SK-N-SH (cell line): ENCODE measurements at regions not wholly inside any gene's neighbourhood (a gene's known extent, or its start where the extent isn't known, plus 50 kb on each side); places are given as distances from the start of the nearest gene placed in this dataset.

Source experiments
- CTCF ChIA-PET: fragments of 300-600, 350-600 bp; formaldehyde crosslinking; extraction: SDS; loops from one replicate; lab custom pipeline; 2021; lab: Yijun Ruan, JAX
- POLR2A ChIA-PET: fragments of 350-600 bp; sonication (Branson Sonifier 250); formaldehyde crosslinking; extraction: SDS; loops from one replicate; lab custom pipeline; 2020; ENCODE audit warnings: antibody characterized with exemption, inconsistent platforms; lab: Yijun Ruan, JAX
- DNase-seq: peaks from one replicate; pipeline ENCODE4 v3.0.0; 2012
- H2AFZ ChIP-seq: fragments of 200-600 bp; sonication (generic); 2 replicates; pipeline ENCODE4 v1.8.1; 2016; ENCODE audit warnings: antibody characterized with exemption, mild to moderate bottlenecking, low read depth
- H3F3A ChIP-seq: fragments of 200-600 bp; sonication (generic); replicated peaks from 2 replicates; pipeline ENCODE3; 2016; ENCODE audit warnings: antibody characterized with exemption, mild to moderate bottlenecking; ENCODE audit not compliant: insufficient read depth
- H3K27ac ChIP-seq, 2 experiments: fragments of 200-500 bp in 1 of 2; fragments of 200-600 bp in 1 of 2; sonication (Bioruptor generic) in 1 of 2; sonication (generic), shearing (Covaris generic) in 1 of 2; 2 replicates each; pipeline versions ENCODE4 v1.5.1 to v1.6.1; 2014 to 2016; ENCODE audit warnings: low read depth in 2 of 2, inconsistent platforms in 1 of 2, low read length in 1 of 2, mild to moderate bottlenecking in 1 of 2, mixed read lengths in 1 of 2
- H3K27me3 ChIP-seq: fragments of 200-600 bp; sonication (generic), shearing (Covaris generic); 2 replicates; pipeline ENCODE4 v1.6.1; 2016; ENCODE audit warnings: mixed run types; ENCODE audit not compliant: insufficient read depth
- H3K36me3 ChIP-seq, 2 experiments: fragments of 200-500 bp in 1 of 2; fragments of 200-600 bp in 1 of 2; sonication (Bioruptor generic) in 1 of 2; sonication (generic) in 1 of 2; replicated peaks in 1 of 2; 2 replicates each; pipeline versions ENCODE3 to v1.5.1; 2014 to 2016; ENCODE audit warnings: low read length in 1 of 2, mild to moderate bottlenecking in 1 of 2; ENCODE audit not compliant: insufficient read depth in 2 of 2, control insufficient read depth in 1 of 2
- H3K4me1 ChIP-seq, 2 experiments: fragments of 200-500 bp in 1 of 2; fragments of 200-600 bp in 1 of 2; sonication (Bioruptor generic) in 1 of 2; sonication (generic), shearing (Covaris generic) in 1 of 2; 2 replicates each; pipeline versions ENCODE4 v1.5.1 to v1.6.1; 2014 to 2016; ENCODE audit warnings: low read depth in 1 of 2, low read length in 1 of 2, mixed run types in 1 of 2; ENCODE audit not compliant: insufficient read depth in 2 of 2, control insufficient read depth in 1 of 2
- H3K4me2 ChIP-seq: fragments of 200-600 bp; sonication (generic), shearing (Covaris generic); 2 replicates; pipeline ENCODE4 v1.6.1; 2017; ENCODE audit warnings: mixed run types
- H3K4me3 ChIP-seq, 2 experiments: fragments of 200-500 bp in 1 of 2; fragments of 200-600 bp in 1 of 2; sonication (Bioruptor generic) in 1 of 2; sonication (generic), shearing (Covaris generic) in 1 of 2; 2 replicates each; pipeline versions ENCODE4 v1.5.1 to v1.8.1; 2014 to 2016; ENCODE audit warnings: low read depth in 2 of 2, inconsistent platforms in 1 of 2, low read length in 1 of 2, mild to moderate bottlenecking in 1 of 2, mixed read lengths in 1 of 2, moderate library complexity in 1 of 2
- H3K79me2 ChIP-seq: fragments of 200-600 bp; sonication (generic); 2 replicates; pipeline ENCODE4 v1.8.1; 2017; ENCODE audit warnings: mild to moderate bottlenecking; ENCODE audit not compliant: insufficient read depth
- H3K9ac ChIP-seq: fragments of 200-600 bp; sonication (generic); 2 replicates; pipeline ENCODE4 v1.6.1; 2017; ENCODE audit warnings: mixed run types
- H3K9me2 ChIP-seq: fragments of 200-600 bp; sonication (generic); 2 replicates; pipeline ENCODE4 v1.6.1; 2017; ENCODE audit warnings: mixed run types
- H3K9me3 ChIP-seq: fragments of 200-600 bp; sonication (generic); 2 replicates; pipeline ENCODE4 v1.6.1; 2017; ENCODE audit warnings: mixed run types, mild to moderate bottlenecking, moderate library complexity
- H4K20me1 ChIP-seq: fragments of 200-600 bp; sonication (generic); 2 replicates; pipeline ENCODE4 v1.6.1; 2017; ENCODE audit warnings: mild to moderate bottlenecking, mixed run types; ENCODE audit not compliant: insufficient read depth
- EP300 ChIP-seq, 2 experiments: IDR thresholded peaks; 2 replicates each; pipeline versions ENCODE4 v1.4.0 to v1.6.1; 2012; ENCODE audit warnings: borderline replicate concordance in 1 of 2, low read depth in 1 of 2, low read length in 1 of 2
- EZH2phosphoT487 ChIP-seq: fragments of 200-600 bp; sonication (generic); IDR thresholded peaks from 2 replicates; pipeline ENCODE4 v1.6.1; 2017; ENCODE audit warnings: low read depth, mixed run types, mild to moderate bottlenecking, antibody characterized with exemption, moderate library complexity, borderline replicate concordance
- JUND ChIP-seq: IDR thresholded peaks from 2 replicates; pipeline ENCODE4 v1.4.0; 2012
- MEF2A ChIP-seq: IDR thresholded peaks from 2 replicates; pipeline ENCODE4 v1.4.0; 2012; ENCODE audit warnings: low read depth, borderline replicate concordance
- NFIC ChIP-seq: IDR thresholded peaks from 2 replicates; pipeline ENCODE4 v1.4.0; 2012; ENCODE audit warnings: borderline replicate concordance
- RCOR1 ChIP-seq: fragments of 150-350 bp; IDR thresholded peaks from 2 replicates; pipeline ENCODE4 v1.6.1; 2017; ENCODE audit warnings: antibody characterized with exemption, low read length
- RXRA ChIP-seq: IDR thresholded peaks from 2 replicates; pipeline ENCODE4 v1.4.0; 2012; ENCODE audit warnings: low read depth, mild to moderate bottlenecking, borderline replicate concordance
- SIN3A ChIP-seq: IDR thresholded peaks from 2 replicates; pipeline ENCODE4 v1.6.1; 2012; ENCODE audit warnings: low read depth, mild to moderate bottlenecking, low read length, moderate library complexity, borderline replicate concordance
- SMC3 ChIP-seq: IDR thresholded peaks from 2 replicates; pipeline ENCODE4 v1.6.1; 2012; ENCODE audit warnings: low read depth, low read length, improper control_type of control experiment
- TAF1 ChIP-seq: IDR thresholded peaks from 2 replicates; pipeline ENCODE4 v1.6.1; 2012; ENCODE audit warnings: low read depth, mild to moderate bottlenecking, low read length, moderate library complexity, borderline replicate concordance
- TEAD4 ChIP-seq: IDR thresholded peaks from 2 replicates; pipeline ENCODE4 v1.4.0; 2012; ENCODE audit warnings: mild to moderate bottlenecking, borderline replicate concordance; ENCODE audit not compliant: insufficient read depth
- USF1 ChIP-seq: IDR thresholded peaks from 2 replicates; pipeline ENCODE4 v1.4.0; 2012; ENCODE audit warnings: low read depth, borderline replicate concordance
- YY1 ChIP-seq: IDR thresholded peaks from 2 replicates; pipeline ENCODE4 v1.4.0; 2012; ENCODE audit warnings: low read depth, mild to moderate bottlenecking
- WGBS: methylation state at CpG from one replicate; pipeline ENCODE4 v1.1.6; 2017; ENCODE audit warnings: low lambda C conversion rate; 5-methylcytosine and 5-hydroxymethylcytosine counted together
- TF ChIP-seq, protein P1 (sequence below): fragments of 150-350 bp; IDR thresholded peaks from 2 replicates; pipeline ENCODE4 v1.6.1; 2017; ENCODE audit warnings: antibody characterized with exemption, low read length, low read depth, borderline replicate concordance

DNA sequence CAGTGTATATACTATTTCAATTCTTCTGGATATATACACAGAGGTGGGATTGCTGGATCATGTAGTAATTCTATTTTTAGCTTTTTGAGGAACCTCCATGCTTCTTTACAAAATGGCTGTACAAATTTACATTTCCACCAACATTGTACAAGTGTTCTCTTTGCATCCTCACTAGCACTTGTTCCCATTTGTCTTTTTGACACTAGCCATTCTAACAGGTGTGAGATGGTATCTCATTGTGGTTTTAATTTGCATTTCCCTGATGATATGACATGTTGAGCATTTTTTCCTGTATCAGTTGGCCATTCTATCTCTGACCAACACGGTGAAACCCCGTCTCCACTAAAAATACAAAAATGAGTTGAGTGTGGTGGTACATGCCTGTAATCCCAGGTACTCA lies 68.1 kb upstream of the PMEPA1 start:
- 80% methylated on average over 2 of the region's 2 CpGs for whole genome bisulfite sequencing

GRCh38 chr20:57774951-57775350 lies 65.1 kb upstream of the PMEPA1 start:
- peaks cover 0 to 3% of the 10 kb centered on the region in 2 experiments; a peak in 2 of 4 replicates for H3K4me1 ChIP-seq
- WGBS: 93% methylated on average over 3 of the region's 5 CpGs
- no peak overlapping the region for H2AFZ ChIP-seq
- H3K9me3 ChIP-seq: no peaks in the 10 kb centered on the region
- no peak overlapping the region for H3K4me2 ChIP-seq
- no peaks in the 10 kb centered on the region for H3K36me3 ChIP-seq
- DNase-seq: no peak
- POLR2A ChIA-PET: no interaction called here
- peaks cover 4% of the 10 kb centered on the region for H3F3A ChIP-seq
- H3K79me2 ChIP-seq: no peaks in the 10 kb centered on the region
- H3K9me2 ChIP-seq: no peaks in the 10 kb centered on the region
- H3K27me3 ChIP-seq: no peaks in the 10 kb centered on the region
- no peak overlapping the region for H3K27ac ChIP-seq
- no peak overlapping the region for H3K4me3 ChIP-seq
- TF ChIP-seq SMC3: no peak
- TF ChIP-seq, protein P1, sequence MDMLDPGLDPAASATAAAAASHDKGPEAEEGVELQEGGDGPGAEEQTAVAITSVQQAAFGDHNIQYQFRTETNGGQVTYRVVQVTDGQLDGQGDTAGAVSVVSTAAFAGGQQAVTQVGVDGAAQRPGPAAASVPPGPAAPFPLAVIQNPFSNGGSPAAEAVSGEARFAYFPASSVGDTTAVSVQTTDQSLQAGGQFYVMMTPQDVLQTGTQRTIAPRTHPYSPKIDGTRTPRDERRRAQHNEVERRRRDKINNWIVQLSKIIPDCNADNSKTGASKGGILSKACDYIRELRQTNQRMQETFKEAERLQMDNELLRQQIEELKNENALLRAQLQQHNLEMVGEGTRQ: no peak
- no peak for TF ChIP-seq TAF1
- TF ChIP-seq NFIC: no peak
- no peak for TF ChIP-seq EZH2phosphoT487
- TF ChIP-seq MEF2A: no peak
- TF ChIP-seq RXRA: no peak
- no peak for TF ChIP-seq USF1
- no peak for TF ChIP-seq YY1
- TF ChIP-seq TEAD4: no peak
- CTCF ChIA-PET: no interaction called here
- H3K9ac ChIP-seq: no peak overlapping the region
- no peaks in the 10 kb centered on the region for H4K20me1 ChIP-seq

More for the DNA sequence above, 68.1 kb upstream of the PMEPA1 start:
- peaks cover 0 to 3% of the 10 kb centered on the region in 2 experiments; a peak in 2 of 4 replicates for H3K4me1 ChIP-seq
- H3K4me3 ChIP-seq: no peak overlapping the region
- no peak overlapping the region for H2AFZ ChIP-seq
- no peaks in the 10 kb centered on the region for H3K79me2 ChIP-seq
- no peaks in the 10 kb centered on the region for H4K20me1 ChIP-seq
- no peaks in the 10 kb centered on the region for H3K9me2 ChIP-seq
- no peaks in the 10 kb centered on the region for H3K9me3 ChIP-seq
- H3F3A ChIP-seq: peaks cover 1% of the 10 kb centered on the region
- TF ChIP-seq SIN3A: no peak
- no peak for TF ChIP-seq JUND
- TF ChIP-seq EP300 (IDR thresholded peaks at IDR 0.05; ENCODE audit: borderline replicate concordance in 1 of 2, low read depth in 1 of 2, low read length in 1 of 2): no peak
- TF ChIP-seq RCOR1: no peak
- no peak for TF ChIP-seq YY1
- ChIA-PET POLR2A (no interaction called here), CTCF (interaction anchor here (1.0 to 1.4 kb wide), 2 partner anchors 44 to 124 kb away, joined by 3 to 4 read pairs; no protein-coding TSS in a partner anchor)
- no peak overlapping the region for H3K4me2 ChIP-seq
- no peak overlapping the region for H3K27ac ChIP-seq
- no peak overlapping the region for H3K9ac ChIP-seq
- no peak for DNase-seq
- H3K27me3 ChIP-seq: no peaks in the 10 kb centered on the region
- H3K36me3 ChIP-seq: no peaks in the 10 kb centered on the region
